ENCODE measurements at regions not wholly inside any gene's neighbourhood (a gene's known extent, or its start where the extent isn't known, plus 50 kb on each side); places are given as distances from the start of the nearest gene placed in this dataset.

- Histone ChIP-seq H3K27ac (ENCODE audit: low read length, poor library complexity, severe bottlenecking) (no peak overlapping the region), H3K14ac (ENCODE audit: low read length in 2 of 2) (no peak overlapping the region), H2BK5ac (ENCODE audit: low read depth, low read length, poor library complexity, severe bottlenecking) (no peak overlapping the region), H2BK120ac (ENCODE audit: low read depth, low read length) (no peak overlapping the region), H3K23ac (ENCODE audit: low read length in 2 of 2) (no peak overlapping the region), H2BK12ac (ENCODE audit: low read length in 2 of 2) (no peak overlapping the region), H3K18ac (ENCODE audit: low read depth in 1 of 2, low read length in 2 of 2) (no peak overlapping the region), H2AFZ (ENCODE audit: low read depth, low read length) (no peak overlapping the region), H3K36me3 (ENCODE audit: control insufficient read depth in 1 of 2, insufficient read depth in 2 of 2, low read depth in 1 of 2, low read length in 2 of 2) (no peaks in the 10 kb centered on the region), H4K8ac (ENCODE audit: low read length) (no peak overlapping the region), H3K4me1 (ENCODE audit: control insufficient read depth, insufficient read depth, low read depth, low read length) (peaks cover 2% of the 10 kb centered on the region), H2AK5ac (ENCODE audit: low read length, severe bottlenecking) (no peak overlapping the region), H3K9ac (ENCODE audit: low read length) (no peak overlapping the region), H4K91ac (ENCODE audit: low read length) (no peak overlapping the region), H3K4ac (ENCODE audit: low read depth in 1 of 2, low read length in 2 of 2) (no peak overlapping the region), H3K4me3 (ENCODE audit: insufficient read depth in 1 of 2, low read depth in 1 of 2, low read length in 2 of 2) (no peak overlapping the region), H3K27me3 (ENCODE audit: control insufficient read depth in 1 of 2, insufficient read depth in 1 of 2, low read length in 2 of 2) (peaks cover 0 to 18% of the 10 kb centered on the region in 2 experiments), H3K9me3 (ENCODE audit: control insufficient read depth, low read length) (no peaks in the 10 kb centered on the region), H2BK15ac (ENCODE audit: low read depth, poor library complexity, severe bottlenecking) (no peak overlapping the region), H3K79me1 (replicated peaks; ENCODE audit: low read length, poor library complexity, severe bottlenecking) (no peaks in the 10 kb centered on the region), H3K4me2 (ENCODE audit: low read length, poor library complexity, severe bottlenecking) (no peak overlapping the region)
- DNase-seq: no peak
- WGBS: 83% methylated on average over 3 of the region's 3 CpGs
Observed at GRCh38 chr16:54587176-54587515, 300.6 kb upstream of the IRX3 start.

DNA sequence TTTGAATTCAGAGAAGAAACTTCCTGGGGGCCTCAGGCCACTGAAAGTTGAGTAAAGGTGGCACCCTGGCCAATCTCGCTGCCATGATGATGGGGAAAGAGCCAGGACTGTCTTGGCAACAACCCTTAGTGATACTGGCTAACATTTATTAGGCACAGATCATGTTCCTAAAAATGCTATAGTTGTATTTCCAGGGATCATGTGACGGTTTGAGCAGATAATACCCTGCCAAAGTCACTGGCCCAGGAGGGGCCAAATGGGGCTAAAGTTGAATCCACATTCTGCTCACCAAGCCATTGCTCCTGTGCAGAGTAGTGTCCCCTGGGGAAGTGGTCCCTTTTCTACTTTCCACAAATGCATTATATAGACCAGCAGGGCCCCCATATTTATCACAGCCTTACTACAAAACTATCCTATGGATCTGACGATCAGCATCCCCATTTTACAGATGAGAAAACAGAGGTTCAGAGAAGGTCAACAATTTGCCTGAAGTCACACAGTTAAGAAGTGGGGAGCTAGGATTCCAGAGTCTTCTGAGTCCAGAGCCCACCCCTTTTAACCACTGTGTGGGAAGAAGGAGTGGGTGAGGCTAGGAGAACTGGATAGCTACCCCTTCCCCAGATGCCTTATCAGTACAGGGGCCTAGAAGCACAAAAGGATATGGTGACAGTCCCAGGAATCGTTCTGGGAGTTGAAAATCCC lies 300.0 kb upstream of the IRX3 start:
- Histone ChIP-seq H3K4me1 (ENCODE audit: control insufficient read depth, insufficient read depth, low read depth, low read length) (no peaks in the 10 kb centered on the region), H3K14ac (ENCODE audit: low read length in 2 of 2) (no peak overlapping the region), H3K27ac (ENCODE audit: low read length, poor library complexity, severe bottlenecking) (no peak overlapping the region), H2BK120ac (ENCODE audit: low read depth, low read length) (no peak overlapping the region), H2BK12ac (ENCODE audit: low read length in 2 of 2) (no peak overlapping the region), H4K91ac (ENCODE audit: low read length) (no peak overlapping the region), H3K79me1 (replicated peaks; ENCODE audit: low read length, poor library complexity, severe bottlenecking) (no peaks in the 10 kb centered on the region), H3K4me3 (ENCODE audit: insufficient read depth in 1 of 2, low read depth in 1 of 2, low read length in 2 of 2) (no peak overlapping the region), H4K8ac (ENCODE audit: low read length) (no peak overlapping the region), H3K23ac (ENCODE audit: low read length in 2 of 2) (no peak overlapping the region), H3K4ac (ENCODE audit: low read depth in 1 of 2, low read length in 2 of 2) (no peak overlapping the region), H2AFZ (ENCODE audit: low read depth, low read length) (no peak overlapping the region), H2BK5ac (ENCODE audit: low read depth, low read length, poor library complexity, severe bottlenecking) (no peak overlapping the region), H2AK5ac (ENCODE audit: low read length, severe bottlenecking) (no peak overlapping the region), H3K18ac (ENCODE audit: low read depth in 1 of 2, low read length in 2 of 2) (no peak overlapping the region), H3K9me3 (ENCODE audit: control insufficient read depth, low read length) (no peaks in the 10 kb centered on the region), H3K27me3 (ENCODE audit: control insufficient read depth in 1 of 2, insufficient read depth in 1 of 2, low read length in 2 of 2) (peaks cover 0 to 12% of the 10 kb centered on the region in 2 experiments), H3K36me3 (ENCODE audit: control insufficient read depth in 1 of 2, insufficient read depth in 2 of 2, low read depth in 1 of 2, low read length in 2 of 2) (no peaks in the 10 kb centered on the region), H2BK15ac (ENCODE audit: low read depth, poor library complexity, severe bottlenecking) (no peak overlapping the region), H3K9ac (ENCODE audit: low read length) (no peak overlapping the region), H3K4me2 (ENCODE audit: low read length, poor library complexity, severe bottlenecking) (no peak overlapping the region)
- 66% methylated on average over 4 of the region's 4 CpGs for WGBS
- DNase-seq: no peak

DNA sequence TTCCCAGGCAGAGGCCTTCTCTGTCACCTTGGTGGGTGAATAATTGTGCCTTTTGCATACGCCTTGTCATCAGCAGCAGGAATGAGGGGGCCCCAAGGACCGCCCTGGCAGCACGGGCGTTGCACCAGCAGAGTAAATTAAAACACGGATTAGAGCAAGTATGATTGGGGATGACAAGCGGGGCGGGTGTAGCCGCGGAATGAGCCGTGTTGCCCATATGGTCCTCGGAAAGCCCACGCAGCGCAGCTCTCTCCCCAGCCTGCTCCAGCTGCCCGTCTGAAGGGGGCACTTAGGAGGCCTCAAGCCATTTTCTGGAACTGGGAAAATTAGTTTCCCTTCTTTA lies 299.4 kb upstream of the IRX3 start:
- Histone ChIP-seq H3K79me1 (replicated peaks; ENCODE audit: low read length, poor library complexity, severe bottlenecking) (no peaks in the 10 kb centered on the region), H3K4me2 (ENCODE audit: low read length, poor library complexity, severe bottlenecking) (no peak overlapping the region), H2BK12ac (ENCODE audit: low read length in 2 of 2) (no peak overlapping the region), H2BK5ac (ENCODE audit: low read depth, low read length, poor library complexity, severe bottlenecking) (no peak overlapping the region), H3K9me3 (ENCODE audit: control insufficient read depth, low read length) (peaks cover 3% of the 10 kb centered on the region), H3K4ac (ENCODE audit: low read depth in 1 of 2, low read length in 2 of 2) (no peak overlapping the region), H3K27ac (ENCODE audit: low read length, poor library complexity, severe bottlenecking) (no peak overlapping the region), H3K23ac (ENCODE audit: low read length in 2 of 2) (no peak overlapping the region), H2AK5ac (ENCODE audit: low read length, severe bottlenecking) (no peak overlapping the region), H3K14ac (ENCODE audit: low read length in 2 of 2) (no peak overlapping the region), H3K27me3 (ENCODE audit: control insufficient read depth in 1 of 2, insufficient read depth in 1 of 2, low read length in 2 of 2) (peaks cover 0 to 11% of the 10 kb centered on the region in 2 experiments), H2BK15ac (ENCODE audit: low read depth, poor library complexity, severe bottlenecking) (no peak overlapping the region), H3K36me3 (ENCODE audit: control insufficient read depth in 1 of 2, insufficient read depth in 2 of 2, low read depth in 1 of 2, low read length in 2 of 2) (no peaks in the 10 kb centered on the region), H4K91ac (ENCODE audit: low read length) (no peak overlapping the region), H2BK120ac (ENCODE audit: low read depth, low read length) (no peak overlapping the region), H4K8ac (ENCODE audit: low read length) (no peak overlapping the region), H3K4me1 (ENCODE audit: control insufficient read depth, insufficient read depth, low read depth, low read length) (no peaks in the 10 kb centered on the region), H3K4me3 (ENCODE audit: insufficient read depth in 1 of 2, low read depth in 1 of 2, low read length in 2 of 2) (no peak overlapping the region), H3K9ac (ENCODE audit: low read length) (no peak overlapping the region), H3K18ac (ENCODE audit: low read depth in 1 of 2, low read length in 2 of 2) (no peak overlapping the region), H2AFZ (ENCODE audit: low read depth, low read length) (no peak overlapping the region)
- 68% methylated on average over 14 of the region's 14 CpGs for WGBS
- no peak for DNase-seq

- Histone ChIP-seq H3K9me3 (ENCODE audit: control insufficient read depth, low read length) (peaks cover 3% of the 10 kb centered on the region), H3K27ac (ENCODE audit: low read length, poor library complexity, severe bottlenecking) (no peak overlapping the region), H3K79me1 (replicated peaks; ENCODE audit: low read length, poor library complexity, severe bottlenecking) (no peaks in the 10 kb centered on the region), H3K27me3 (ENCODE audit: control insufficient read depth in 1 of 2, insufficient read depth in 1 of 2, low read length in 2 of 2) (peaks cover 0 to 11% of the 10 kb centered on the region in 2 experiments), H3K18ac (ENCODE audit: low read depth in 1 of 2, low read length in 2 of 2) (no peak overlapping the region), H3K14ac (ENCODE audit: low read length in 2 of 2) (no peak overlapping the region), H2BK120ac (ENCODE audit: low read depth, low read length) (no peak overlapping the region), H4K91ac (ENCODE audit: low read length) (no peak overlapping the region), H3K9ac (ENCODE audit: low read length) (no peak overlapping the region), H3K4ac (ENCODE audit: low read depth in 1 of 2, low read length in 2 of 2) (no peak overlapping the region), H3K4me2 (ENCODE audit: low read length, poor library complexity, severe bottlenecking) (no peak overlapping the region), H3K23ac (ENCODE audit: low read length in 2 of 2) (no peak overlapping the region), H3K36me3 (ENCODE audit: control insufficient read depth in 1 of 2, insufficient read depth in 2 of 2, low read depth in 1 of 2, low read length in 2 of 2) (no peaks in the 10 kb centered on the region), H4K8ac (ENCODE audit: low read length) (no peak overlapping the region), H3K4me3 (ENCODE audit: insufficient read depth in 1 of 2, low read depth in 1 of 2, low read length in 2 of 2) (no peak overlapping the region), H2BK15ac (ENCODE audit: low read depth, poor library complexity, severe bottlenecking) (no peak overlapping the region), H2BK5ac (ENCODE audit: low read depth, low read length, poor library complexity, severe bottlenecking) (no peak overlapping the region), H3K4me1 (ENCODE audit: control insufficient read depth, insufficient read depth, low read depth, low read length) (no peaks in the 10 kb centered on the region), H2AK5ac (ENCODE audit: low read length, severe bottlenecking) (no peak overlapping the region), H2BK12ac (ENCODE audit: low read length in 2 of 2) (no peak overlapping the region), H2AFZ (ENCODE audit: low read depth, low read length) (no peak overlapping the region)
- no peak for DNase-seq
- WGBS: 76% methylated on average over 19 of the region's 21 CpGs
Observed at GRCh38 chr16:54585094-54585997, 298.8 kb upstream of the IRX3 start.
